ENCODE measurements at regions not wholly inside any gene's neighbourhood (a gene's known extent, or its start where the extent isn't known, plus 50 kb on each side); places are given as distances from the start of the nearest gene placed in this dataset.

DNA sequence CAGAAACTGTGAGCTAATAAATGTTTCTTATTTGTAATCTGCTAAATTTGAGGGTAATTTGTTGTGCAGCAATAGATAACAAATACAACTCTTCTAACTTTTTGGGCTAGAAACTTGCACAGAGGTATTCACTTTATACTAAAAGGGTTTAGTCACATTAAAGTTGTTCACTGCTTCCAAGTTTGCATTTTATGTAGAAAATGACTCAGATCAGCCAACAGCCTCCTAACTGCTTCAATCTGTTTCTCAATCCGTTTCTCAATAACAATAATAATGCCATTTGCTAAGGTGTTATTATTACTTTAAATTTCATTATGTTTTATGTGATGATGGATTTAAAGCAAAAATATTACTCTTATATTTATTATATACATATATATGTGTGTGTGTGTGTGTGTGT lies 213.9 kb downstream of the CENPW start (continued):
- TF ChIP-seq, protein P1, sequence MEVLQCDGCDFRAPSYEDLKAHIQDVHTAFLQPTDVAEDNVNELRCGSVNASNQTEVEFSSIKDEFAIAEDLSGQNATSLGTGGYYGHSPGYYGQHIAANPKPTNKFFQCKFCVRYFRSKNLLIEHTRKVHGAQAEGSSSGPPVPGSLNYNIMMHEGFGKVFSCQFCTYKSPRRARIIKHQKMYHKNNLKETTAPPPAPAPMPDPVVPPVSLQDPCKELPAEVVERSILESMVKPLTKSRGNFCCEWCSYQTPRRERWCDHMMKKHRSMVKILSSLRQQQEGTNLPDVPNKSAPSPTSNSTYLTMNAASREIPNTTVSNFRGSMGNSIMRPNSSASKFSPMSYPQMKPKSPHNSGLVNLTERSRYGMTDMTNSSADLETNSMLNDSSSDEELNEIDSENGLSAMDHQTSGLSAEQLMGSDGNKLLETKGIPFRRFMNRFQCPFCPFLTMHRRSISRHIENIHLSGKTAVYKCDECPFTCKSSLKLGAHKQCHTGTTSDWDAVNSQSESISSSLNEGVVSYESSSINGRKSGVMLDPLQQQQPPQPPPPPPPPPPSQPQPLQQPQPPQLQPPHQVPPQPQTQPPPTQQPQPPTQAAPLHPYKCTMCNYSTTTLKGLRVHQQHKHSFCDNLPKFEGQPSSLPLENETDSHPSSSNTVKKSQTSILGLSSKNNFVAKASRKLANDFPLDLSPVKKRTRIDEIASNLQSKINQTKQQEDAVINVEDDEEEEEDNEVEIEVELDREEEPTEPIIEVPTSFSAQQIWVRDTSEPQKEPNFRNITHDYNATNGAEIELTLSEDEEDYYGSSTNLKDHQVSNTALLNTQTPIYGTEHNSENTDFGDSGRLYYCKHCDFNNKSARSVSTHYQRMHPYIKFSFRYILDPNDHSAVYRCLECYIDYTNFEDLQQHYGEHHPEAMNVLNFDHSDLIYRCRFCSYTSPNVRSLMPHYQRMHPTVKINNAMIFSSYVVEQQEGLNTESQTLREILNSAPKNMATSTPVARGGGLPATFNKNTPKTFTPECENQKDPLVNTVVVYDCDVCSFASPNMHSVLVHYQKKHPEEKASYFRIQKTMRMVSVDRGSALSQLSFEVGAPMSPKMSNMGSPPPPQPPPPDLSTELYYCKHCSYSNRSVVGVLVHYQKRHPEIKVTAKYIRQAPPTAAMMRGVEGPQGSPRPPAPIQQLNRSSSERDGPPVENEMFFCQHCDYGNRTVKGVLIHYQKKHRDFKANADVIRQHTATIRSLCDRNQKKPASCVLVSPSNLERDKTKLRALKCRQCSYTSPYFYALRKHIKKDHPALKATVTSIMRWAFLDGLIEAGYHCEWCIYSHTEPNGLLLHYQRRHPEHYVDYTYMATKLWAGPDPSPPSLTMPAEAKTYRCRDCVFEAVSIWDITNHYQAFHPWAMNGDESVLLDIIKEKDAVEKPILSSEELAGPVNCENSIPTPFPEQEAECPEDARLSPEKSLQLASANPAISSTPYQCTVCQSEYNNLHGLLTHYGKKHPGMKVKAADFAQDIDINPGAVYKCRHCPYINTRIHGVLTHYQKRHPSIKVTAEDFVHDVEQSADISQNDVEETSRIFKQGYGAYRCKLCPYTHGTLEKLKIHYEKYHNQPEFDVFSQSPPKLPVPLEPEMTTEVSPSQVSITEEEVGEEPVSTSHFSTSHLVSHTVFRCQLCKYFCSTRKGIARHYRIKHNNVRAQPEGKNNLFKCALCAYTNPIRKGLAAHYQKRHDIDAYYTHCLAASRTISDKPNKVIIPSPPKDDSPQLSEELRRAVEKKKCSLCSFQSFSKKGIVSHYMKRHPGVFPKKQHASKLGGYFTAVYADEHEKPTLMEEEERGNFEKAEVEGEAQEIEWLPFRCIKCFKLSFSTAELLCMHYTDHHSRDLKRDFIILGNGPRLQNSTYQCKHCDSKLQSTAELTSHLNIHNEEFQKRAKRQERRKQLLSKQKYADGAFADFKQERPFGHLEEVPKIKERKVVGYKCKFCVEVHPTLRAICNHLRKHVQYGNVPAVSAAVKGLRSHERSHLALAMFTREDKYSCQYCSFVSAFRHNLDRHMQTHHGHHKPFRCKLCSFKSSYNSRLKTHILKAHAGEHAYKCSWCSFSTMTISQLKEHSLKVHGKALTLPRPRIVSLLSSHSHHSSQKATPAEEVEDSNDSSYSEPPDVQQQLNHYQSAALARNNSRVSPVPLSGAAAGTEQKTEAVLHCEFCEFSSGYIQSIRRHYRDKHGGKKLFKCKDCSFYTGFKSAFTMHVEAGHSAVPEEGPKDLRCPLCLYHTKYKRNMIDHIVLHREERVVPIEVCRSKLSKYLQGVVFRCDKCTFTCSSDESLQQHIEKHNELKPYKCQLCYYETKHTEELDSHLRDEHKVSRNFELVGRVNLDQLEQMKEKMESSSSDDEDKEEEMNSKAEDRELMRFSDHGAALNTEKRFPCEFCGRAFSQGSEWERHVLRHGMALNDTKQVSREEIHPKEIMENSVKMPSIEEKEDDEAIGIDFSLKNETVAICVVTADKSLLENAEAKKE (CRISPR knock-in tag; IDR thresholded peaks at IDR 0.05), result no peak
- TF ChIP-seq POLR2AphosphoS5 (IDR thresholded peaks at IDR 0.05; ENCODE audit: low read depth) (no peak), EZH2phosphoT487 (IDR thresholded peaks at IDR 0.05; ENCODE audit: unreplicated experiment) (no peak), CREB1 (CRISPR knock-in tag; IDR thresholded peaks at IDR 0.05; ENCODE audit: low read depth) (no peak), ZNF331 (CRISPR knock-in tag; IDR thresholded peaks at IDR 0.05; ENCODE audit: low read depth) (no peak), ZNF114 (CRISPR knock-in tag; IDR thresholded peaks at IDR 0.05) (no peak)
- TF ChIP-seq, protein P2, sequence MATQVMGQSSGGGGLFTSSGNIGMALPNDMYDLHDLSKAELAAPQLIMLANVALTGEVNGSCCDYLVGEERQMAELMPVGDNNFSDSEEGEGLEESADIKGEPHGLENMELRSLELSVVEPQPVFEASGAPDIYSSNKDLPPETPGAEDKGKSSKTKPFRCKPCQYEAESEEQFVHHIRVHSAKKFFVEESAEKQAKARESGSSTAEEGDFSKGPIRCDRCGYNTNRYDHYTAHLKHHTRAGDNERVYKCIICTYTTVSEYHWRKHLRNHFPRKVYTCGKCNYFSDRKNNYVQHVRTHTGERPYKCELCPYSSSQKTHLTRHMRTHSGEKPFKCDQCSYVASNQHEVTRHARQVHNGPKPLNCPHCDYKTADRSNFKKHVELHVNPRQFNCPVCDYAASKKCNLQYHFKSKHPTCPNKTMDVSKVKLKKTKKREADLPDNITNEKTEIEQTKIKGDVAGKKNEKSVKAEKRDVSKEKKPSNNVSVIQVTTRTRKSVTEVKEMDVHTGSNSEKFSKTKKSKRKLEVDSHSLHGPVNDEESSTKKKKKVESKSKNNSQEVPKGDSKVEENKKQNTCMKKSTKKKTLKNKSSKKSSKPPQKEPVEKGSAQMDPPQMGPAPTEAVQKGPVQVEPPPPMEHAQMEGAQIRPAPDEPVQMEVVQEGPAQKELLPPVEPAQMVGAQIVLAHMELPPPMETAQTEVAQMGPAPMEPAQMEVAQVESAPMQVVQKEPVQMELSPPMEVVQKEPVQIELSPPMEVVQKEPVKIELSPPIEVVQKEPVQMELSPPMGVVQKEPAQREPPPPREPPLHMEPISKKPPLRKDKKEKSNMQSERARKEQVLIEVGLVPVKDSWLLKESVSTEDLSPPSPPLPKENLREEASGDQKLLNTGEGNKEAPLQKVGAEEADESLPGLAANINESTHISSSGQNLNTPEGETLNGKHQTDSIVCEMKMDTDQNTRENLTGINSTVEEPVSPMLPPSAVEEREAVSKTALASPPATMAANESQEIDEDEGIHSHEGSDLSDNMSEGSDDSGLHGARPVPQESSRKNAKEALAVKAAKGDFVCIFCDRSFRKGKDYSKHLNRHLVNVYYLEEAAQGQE (IDR thresholded peaks at IDR 0.05; ENCODE audit: unreplicated experiment), result no peak
- TF ChIP-seq, protein P3, sequence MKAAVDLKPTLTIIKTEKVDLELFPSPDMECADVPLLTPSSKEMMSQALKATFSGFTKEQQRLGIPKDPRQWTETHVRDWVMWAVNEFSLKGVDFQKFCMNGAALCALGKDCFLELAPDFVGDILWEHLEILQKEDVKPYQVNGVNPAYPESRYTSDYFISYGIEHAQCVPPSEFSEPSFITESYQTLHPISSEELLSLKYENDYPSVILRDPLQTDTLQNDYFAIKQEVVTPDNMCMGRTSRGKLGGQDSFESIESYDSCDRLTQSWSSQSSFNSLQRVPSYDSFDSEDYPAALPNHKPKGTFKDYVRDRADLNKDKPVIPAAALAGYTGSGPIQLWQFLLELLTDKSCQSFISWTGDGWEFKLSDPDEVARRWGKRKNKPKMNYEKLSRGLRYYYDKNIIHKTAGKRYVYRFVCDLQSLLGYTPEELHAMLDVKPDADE (IDR thresholded peaks at IDR 0.05), result no peak
- TF ChIP-seq, protein P4, sequence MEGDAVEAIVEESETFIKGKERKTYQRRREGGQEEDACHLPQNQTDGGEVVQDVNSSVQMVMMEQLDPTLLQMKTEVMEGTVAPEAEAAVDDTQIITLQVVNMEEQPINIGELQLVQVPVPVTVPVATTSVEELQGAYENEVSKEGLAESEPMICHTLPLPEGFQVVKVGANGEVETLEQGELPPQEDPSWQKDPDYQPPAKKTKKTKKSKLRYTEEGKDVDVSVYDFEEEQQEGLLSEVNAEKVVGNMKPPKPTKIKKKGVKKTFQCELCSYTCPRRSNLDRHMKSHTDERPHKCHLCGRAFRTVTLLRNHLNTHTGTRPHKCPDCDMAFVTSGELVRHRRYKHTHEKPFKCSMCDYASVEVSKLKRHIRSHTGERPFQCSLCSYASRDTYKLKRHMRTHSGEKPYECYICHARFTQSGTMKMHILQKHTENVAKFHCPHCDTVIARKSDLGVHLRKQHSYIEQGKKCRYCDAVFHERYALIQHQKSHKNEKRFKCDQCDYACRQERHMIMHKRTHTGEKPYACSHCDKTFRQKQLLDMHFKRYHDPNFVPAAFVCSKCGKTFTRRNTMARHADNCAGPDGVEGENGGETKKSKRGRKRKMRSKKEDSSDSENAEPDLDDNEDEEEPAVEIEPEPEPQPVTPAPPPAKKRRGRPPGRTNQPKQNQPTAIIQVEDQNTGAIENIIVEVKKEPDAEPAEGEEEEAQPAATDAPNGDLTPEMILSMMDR (conservative IDR thresholded peaks at IDR 0.05; ENCODE audit: low read depth in 2 of 2), result no peak
